HepG2 (cell line): ENCODE measurements at regions not wholly inside any gene's neighbourhood (a gene's known extent, or its start where the extent isn't known, plus 50 kb on each side); places are given as distances from the start of the nearest gene placed in this dataset.

Source experiments
- ATAC-seq: fragments of 200-7000 bp; cut with Tn5 transposase; 3 replicates; pipeline ENCODE4 v1.9.1; 2020; ENCODE audit warnings: mild to moderate bottlenecking, moderate library complexity
- BruUV-seq: library from RNA; stranded (reverse); fragments of 400-500 nt; replicated peaks from 2 replicates; lab custom pipeline; 2021; lab: Mats Ljungman, UMichigan
- CTCF ChIA-PET: fragments of 300-600 bp; formaldehyde crosslinking; extraction: SDS; loops from one replicate; lab custom pipeline; 2021; ENCODE audit warnings: low total read pairs, inconsistent platforms, low intra/inter-chr PET ratio; lab: Yijun Ruan, JAX
- POLR2A ChIA-PET: fragments of 350-600 bp; sonication (Branson Sonifier 250); formaldehyde crosslinking; loops from one replicate; lab custom pipeline; 2020; ENCODE audit warnings: antibody characterized with exemption, inconsistent platforms; lab: Yijun Ruan, JAX
- DNase-seq: peaks from one replicate; pipeline ENCODE4 v3.0.0-alpha.2; 2015; ENCODE audit warnings: low spot score
- FAIRE-seq: peaks from 3 replicates; lab custom pipeline; 2011; peaks lifted over from hg19 to GRCh38; lab: Jason Lieb, UNC
- H2AFZ ChIP-seq: one replicate; pipeline ENCODE4 v1.6.1; 2011; ENCODE audit warnings: low read length, inconsistent platforms
- H3K27ac ChIP-seq: fragments of 300-600 bp; 3 replicates; pipeline ENCODE4 v1.8.0; 2011; ENCODE audit warnings: mixed run types, mild to moderate bottlenecking, mixed read lengths, low read length, inconsistent platforms; ENCODE audit not compliant: insufficient read depth; ENCODE audit errors: extremely low read length
- H3K27me3 ChIP-seq, 2 experiments: fragments of 200-600 bp in 1 of 2; 2 replicates in 1 of 2; 3 replicates in 1 of 2; pipeline versions ENCODE4 v1.6.0 to v1.8.0; 2011; ENCODE audit warnings: low read length in 2 of 2, mild to moderate bottlenecking in 2 of 2, moderate library complexity in 2 of 2, inconsistent platforms in 1 of 2; ENCODE audit not compliant: insufficient read depth in 2 of 2, control insufficient read depth in 1 of 2
- H3K36me3 ChIP-seq, 2 experiments: fragments of 200-600 bp in 1 of 2; replicated peaks in 1 of 2; 2 replicates in 1 of 2; 3 replicates in 1 of 2; pipeline versions ENCODE4 v1.5.1 to v1.8.0; 2011; ENCODE audit warnings: low read length in 2 of 2, inconsistent platforms in 1 of 2; ENCODE audit not compliant: insufficient read depth in 2 of 2, control insufficient read depth in 1 of 2
- H3K4me1 ChIP-seq: 2 replicates; pipeline ENCODE4 v1.5.1; 2012; ENCODE audit warnings: low read length, inconsistent platforms; ENCODE audit not compliant: insufficient read depth
- H3K4me2 ChIP-seq: 2 replicates; pipeline ENCODE4 v1.6.0; 2011; ENCODE audit warnings: low read depth, low read length, inconsistent platforms
- H3K4me3 ChIP-seq, 3 experiments: fragments of 200-600 bp in 1 of 3; sonication (generic), shearing (Covaris generic) in 1 of 3; replicated peaks in 1 of 3; 2 replicates each; pipeline ENCODE4 v1.5.1; 2011 to 2016; ENCODE audit warnings: low read length in 3 of 3, inconsistent platforms in 2 of 3, low read depth in 2 of 3, mild to moderate bottlenecking in 2 of 3, control low read depth in 1 of 3, mixed read lengths in 1 of 3; ENCODE audit not compliant: insufficient read depth in 1 of 3
- H3K79me2 ChIP-seq: one replicate; pipeline ENCODE4 v1.6.1; 2011; ENCODE audit warnings: low read length, inconsistent platforms; ENCODE audit not compliant: insufficient read depth
- H3K9ac ChIP-seq: 2 replicates; pipeline ENCODE4 v1.6.0; 2011; ENCODE audit warnings: mild to moderate bottlenecking, low read depth, low read length, inconsistent platforms; ENCODE audit not compliant: insufficient read depth
- H3K9me3 ChIP-seq: 2 replicates; pipeline ENCODE4 v1.5.1; 2012; ENCODE audit warnings: mild to moderate bottlenecking, low read length
- H4K20me1 ChIP-seq: 2 replicates; pipeline ENCODE4 v1.6.0; 2011; ENCODE audit warnings: inconsistent platforms, mild to moderate bottlenecking, low read length, moderate library complexity; ENCODE audit not compliant: insufficient read depth
- BATF2 ChIP-seq: sonication (generic); formaldehyde crosslinking; IDR thresholded peaks from 2 replicates; pipeline ENCODE4 v1.8.0; 2022; ENCODE audit warnings: mild to moderate bottlenecking, missing genetic modification reagents, moderate library complexity
- ELF3 ChIP-seq: IDR thresholded peaks from 2 replicates; pipeline ENCODE4 v1.6.1; 2016; ENCODE audit warnings: missing genetic modification reagents, missing compliant biosample characterization
- KLF9 ChIP-seq: IDR thresholded peaks from 2 replicates; pipeline ENCODE4 v1.6.1; 2016; ENCODE audit warnings: low read depth
- MAFF ChIP-seq: IDR thresholded peaks from 2 replicates; pipeline ENCODE4 v1.6.1; 2011; ENCODE audit warnings: low read depth, low read length, improper control_type of control experiment
- MAFK ChIP-seq, 2 experiments: IDR thresholded peaks in 1 of 2; conservative IDR thresholded peaks in 1 of 2; 2 replicates each; pipeline ENCODE4 v1.6.1; 2011; ENCODE audit warnings: improper control_type of control experiment in 2 of 2, low read length in 2 of 2
- MEIS2 ChIP-seq: sonication (generic); formaldehyde crosslinking; IDR thresholded peaks from 2 replicates; pipeline ENCODE4 v1.9.0; 2021; ENCODE audit warnings: mild to moderate bottlenecking, missing genetic modification reagents
- PRPF4 ChIP-seq: fragments of 200-400 bp; formaldehyde crosslinking; IDR thresholded peaks from 2 replicates; pipeline ENCODE4 v1.6.1; 2016; ENCODE audit warnings: low read length, low read depth; ENCODE audit not compliant: poor library complexity, severe bottlenecking
- RAD51 ChIP-seq: fragments of 450-650 bp; IDR thresholded peaks from 2 replicates; pipeline ENCODE4 v1.6.1; 2016; ENCODE audit warnings: borderline replicate concordance
- SP2 ChIP-seq: sonication (generic); formaldehyde crosslinking; IDR thresholded peaks from 2 replicates; pipeline ENCODE4 v1.5.1; 2020; ENCODE audit warnings: mild to moderate bottlenecking, missing genetic modification reagents
- ZBTB14 ChIP-seq: sonication (generic); formaldehyde crosslinking; IDR thresholded peaks from 2 replicates; pipeline ENCODE4 v1.4.0; 2020; ENCODE audit warnings: missing genetic modification reagents
- ZNF431 ChIP-seq: sonication (generic); formaldehyde crosslinking; IDR thresholded peaks from 2 replicates; pipeline ENCODE4 v1.9.0; 2022; ENCODE audit warnings: missing genetic modification reagents, low read depth, mild to moderate bottlenecking, borderline replicate concordance
- ZNF441 ChIP-seq: sonication (generic); formaldehyde crosslinking; IDR thresholded peaks from 2 replicates; pipeline ENCODE4 v1.7.0; 2021; ENCODE audit warnings: missing genetic modification reagents, borderline replicate concordance
- ZNF839 ChIP-seq: sonication (generic); formaldehyde crosslinking; IDR thresholded peaks from 2 replicates; pipeline ENCODE4 v1.4.0; 2020; ENCODE audit warnings: missing genetic modification reagents, mild to moderate bottlenecking, borderline replicate concordance
- WGBS: methylation state at CpG from one replicate; pipeline ENCODE4 v1.1.6; 2017; ENCODE audit warnings: low lambda C conversion rate; 5-methylcytosine and 5-hydroxymethylcytosine counted together
- in situ Hi-C: cut with HindIII; loops from 2 replicates; pipeline ENCODE4 v1.10.0; 2017; ENCODE audit warnings: low pct_unique_long_range_greater_than_20kb; ENCODE audit not compliant: extremely low pct_ligation_motif_present
- intact Hi-C: fragments of 100-400 bp; cut with micrococcal nuclease; formaldehyde crosslinking; loops from one replicate; pipeline ENCODE4 v1.10.0; 2022; ENCODE audit not compliant: unreplicated experiment

GRCh38 chr18:67068608-67069007 lies 447.9 kb downstream of the DSEL start:
- DNase-seq (no peak), FAIRE-seq (no peak), ATAC-seq (no peak)
- H3K4me3 ChIP-seq, result no peak overlapping the region
- no TSS peak for BruUV-seq
- H3K4me1 ChIP-seq, result no peaks in the 10 kb centered on the region
- no peaks in the 10 kb centered on the region for H3K36me3 ChIP-seq
- CTCF ChIA-PET, result no interaction called here
- H3K27me3 ChIP-seq, result no peaks in the 10 kb centered on the region
- in situ Hi-C loops, result no loop called here
- no peak overlapping the region for H2AFZ ChIP-seq
- H3K9ac ChIP-seq, result no peak overlapping the region
- no peak overlapping the region for H3K4me2 ChIP-seq
- no peak for TF ChIP-seq ZBTB14 (CRISPR knock-in tag)
- TF ChIP-seq MAFF, result peak; percentile 85
- TF ChIP-seq ZNF441, result no peak
- peak; percentile 82 to 89 for TF ChIP-seq MAFK (conservative IDR thresholded peaks at IDR 0.05 in 1 of 2, IDR thresholded peaks at IDR 0.05 in 1 of 2; ENCODE audit: low read length in 2 of 2)
- TF ChIP-seq, all 625 proteins: peak for 2
- intact Hi-C loops, result no loop called here
- WGBS, result 10% methylated on average over 2 of the region's 2 CpGs
- H3K27ac ChIP-seq, result no peak overlapping the region
- H4K20me1 ChIP-seq, result no peaks in the 10 kb centered on the region
- no peaks in the 10 kb centered on the region for H3K79me2 ChIP-seq
- POLR2A ChIA-PET, result no interaction called here
- no peaks in the 10 kb centered on the region for H3K9me3 ChIP-seq

GRCh38 chr18:67047334-67047733 lies 443.4 kb upstream of the CDH19 start:
- Histone ChIP-seq H4K20me1 (no peaks in the 10 kb centered on the region), H3K27me3 (no peaks in the 10 kb centered on the region), H3K9ac (no peak overlapping the region), H2AFZ (no peak overlapping the region), H3K4me3 (no peak overlapping the region), H3K4me2 (no peak overlapping the region), H3K4me1 (no peaks in the 10 kb centered on the region), H3K9me3 (no peaks in the 10 kb centered on the region)
- BruUV-seq, result no TSS peak
- intact Hi-C loops (no loop called here), in situ Hi-C loops (no loop called here)
- FAIRE-seq, result no peak
- DNase-seq, result no peak
- TF ChIP-seq KLF9 (CRISPR knock-in tag), result no peak
- TF ChIP-seq SP2 (CRISPR knock-in tag), result no peak
- no peak for TF ChIP-seq BATF2 (CRISPR knock-in tag)
- TF ChIP-seq ZNF839 (CRISPR knock-in tag), result no peak
- TF ChIP-seq ELF3, result no peak
- no peak for TF ChIP-seq PRPF4
- no peak for TF ChIP-seq ZNF431 (CRISPR knock-in tag)
- no peak for TF ChIP-seq RAD51
- no peak for TF ChIP-seq MEIS2 (CRISPR knock-in tag)
- TF ChIP-seq, all 625 proteins: peak for 0
- ChIA-PET POLR2A (no interaction called here), CTCF (no interaction called here)
- Histone ChIP-seq H3K36me3 (no peaks in the 10 kb centered on the region), H3K79me2 (no peaks in the 10 kb centered on the region), H3K27ac (no peak overlapping the region)
- no peak for ATAC-seq
- WGBS, result 29% methylated on average over 6 of the region's 6 CpGs
